ENCODE measurements at regions not wholly inside any gene's neighbourhood (a gene's known extent, or its start where the extent isn't known, plus 50 kb on each side); places are given as distances from the start of the nearest gene placed in this dataset.

- TF ChIP-seq ZC3H10 (CRISPR knock-in tag; IDR thresholded peaks at IDR 0.05): no peak
- TF ChIP-seq ZNF70 (CRISPR knock-in tag; IDR thresholded peaks at IDR 0.05): no peak
- TF ChIP-seq ARNTL (CRISPR knock-in tag; IDR thresholded peaks at IDR 0.05; ENCODE audit: borderline replicate concordance, low read depth): no peak
- no peak for TF ChIP-seq GLIS3 (CRISPR knock-in tag; IDR thresholded peaks at IDR 0.05)
- TF ChIP-seq POU6F1 (CRISPR knock-in tag; IDR thresholded peaks at IDR 0.05; ENCODE audit: borderline replicate concordance, low read depth): no peak
Observed at GRCh38 chr6:21885111-21885510, 291.6 kb downstream of the SOX4 start.
